HG02678 (cell line): ENCODE measurements at regions not wholly inside any gene's neighbourhood (a gene's known extent, or its start where the extent isn't known, plus 50 kb on each side); places are given as distances from the start of the nearest gene placed in this dataset.
"Not testable (repeated sequence)": the region's sequence is repeated elsewhere in the genome, so short reads cannot be mapped to it uniquely, and the experiment has no call there.

Experiments
- ATAC-seq: cut with Tn5 transposase; IDR thresholded peaks from one replicate; pipeline ENCODE4 v1.9.1; 2021; ENCODE audit warnings: mild to moderate bottlenecking, moderate library complexity; ENCODE audit not compliant: unreplicated experiment

DNA sequence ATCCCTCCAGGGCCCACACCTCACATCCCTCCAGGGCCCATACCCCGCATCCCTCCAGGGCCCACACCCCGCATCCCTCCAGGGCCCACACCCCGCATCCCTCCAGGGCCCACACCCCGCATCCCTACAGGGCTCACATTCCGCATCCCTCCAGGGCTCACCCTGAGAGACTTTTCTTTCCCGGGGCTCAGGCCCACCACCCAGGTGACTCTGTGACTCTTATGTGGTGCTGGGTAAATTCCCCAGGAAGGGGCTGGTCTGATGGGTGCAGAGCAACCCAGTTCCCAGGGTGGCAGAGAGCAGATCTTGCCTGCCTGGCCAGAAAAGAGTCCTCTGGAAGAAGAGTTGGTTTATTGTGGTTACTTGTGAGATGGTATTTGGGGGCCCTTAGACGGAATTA is 290.7 kb downstream of the TCERG1L start:
- ATAC-seq, result no peak

DNA sequence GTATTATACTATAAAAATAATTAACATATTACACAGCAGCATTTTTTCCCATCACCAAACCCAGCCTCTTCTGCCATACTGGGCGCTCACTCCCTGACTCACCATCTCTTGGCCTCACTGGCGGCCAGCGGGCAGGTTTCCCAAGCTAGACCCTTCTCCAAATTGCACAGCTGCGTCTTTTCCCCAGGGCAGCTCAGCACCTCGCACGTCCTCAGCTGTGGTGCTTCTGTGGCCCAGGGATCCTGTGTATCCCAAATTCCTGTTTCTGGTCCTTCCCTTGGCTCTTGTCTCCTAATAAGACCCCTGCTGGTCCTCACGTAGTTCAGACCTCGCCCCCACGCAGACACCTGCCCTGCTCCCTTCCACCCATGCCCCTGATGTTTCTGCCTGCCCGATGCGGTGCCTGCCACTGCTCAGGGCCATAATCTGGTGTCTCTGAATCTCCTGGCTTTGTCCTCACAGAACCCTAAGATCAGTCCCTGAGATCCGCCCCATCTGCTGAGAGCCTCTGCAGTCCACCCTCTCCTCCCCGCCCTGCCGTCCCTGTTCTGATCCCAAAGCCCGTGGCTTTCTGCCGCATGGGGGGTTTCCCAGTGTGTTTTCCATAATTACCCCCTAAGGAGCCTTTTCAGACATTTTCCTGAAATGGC is 290.1 kb downstream of the TCERG1L start:
- ATAC-seq, result no peak

DNA sequence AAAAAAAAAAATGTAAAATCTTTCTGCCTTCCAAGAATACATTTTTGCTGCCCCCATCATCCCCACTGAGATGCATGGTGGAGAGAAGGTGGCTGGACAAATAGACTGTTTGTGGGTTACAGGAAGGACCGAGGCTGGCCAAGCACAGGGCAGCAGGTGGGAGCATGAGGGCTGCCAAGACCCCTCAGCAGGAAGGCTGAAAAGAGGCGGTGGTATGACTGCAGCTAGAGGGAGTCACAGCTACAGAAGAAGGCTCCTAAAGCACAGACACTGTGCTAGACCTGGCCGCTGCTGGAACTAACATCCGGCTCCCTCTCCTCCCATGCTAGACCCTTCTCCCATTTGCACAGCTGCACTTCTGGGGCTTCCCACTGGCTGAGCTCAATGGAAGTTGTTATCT is 289.6 kb downstream of the TCERG1L start:
- ATAC-seq, result no peak

DNA sequence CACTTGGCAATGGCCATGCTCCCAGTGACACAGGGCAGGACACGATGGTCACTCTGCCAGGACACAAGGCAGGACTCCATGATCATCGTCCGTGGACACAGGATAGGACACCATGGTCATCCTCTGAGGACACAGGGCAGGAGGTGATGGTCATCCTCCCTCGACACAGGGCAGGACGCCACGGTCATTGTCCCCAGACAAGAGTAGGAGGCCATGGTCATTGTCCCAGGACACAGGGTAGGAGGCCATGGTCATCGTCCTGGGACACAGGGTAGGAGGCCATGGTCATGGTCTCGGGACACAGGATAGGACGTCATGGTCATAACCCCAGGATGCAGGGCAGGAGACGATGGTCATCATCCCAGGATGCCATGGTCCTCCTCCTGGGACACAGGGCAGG is 289.2 kb downstream of the TCERG1L start:
- no peak for ATAC-seq

DNA sequence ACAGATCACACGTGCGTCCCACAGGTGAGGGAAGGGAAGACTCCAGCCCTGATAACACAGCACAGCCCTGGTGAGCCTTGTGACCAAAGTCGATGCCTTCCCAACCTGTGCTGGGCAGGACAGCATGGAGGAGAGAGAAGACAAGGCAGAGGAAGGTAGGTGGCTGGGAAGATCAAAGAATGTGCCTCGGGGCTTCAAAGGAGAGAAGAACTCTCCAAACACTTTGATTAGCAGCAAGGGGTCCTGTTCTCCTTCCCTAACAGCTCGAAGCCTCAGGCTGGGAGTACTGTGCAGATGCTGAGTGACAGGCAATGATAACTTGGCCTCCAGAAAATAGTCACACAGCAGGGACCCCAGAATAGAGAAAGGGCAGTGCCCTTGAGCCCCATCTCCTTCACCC is 288.5 kb downstream of the TCERG1L start:
- ATAC-seq, result no peak

DNA sequence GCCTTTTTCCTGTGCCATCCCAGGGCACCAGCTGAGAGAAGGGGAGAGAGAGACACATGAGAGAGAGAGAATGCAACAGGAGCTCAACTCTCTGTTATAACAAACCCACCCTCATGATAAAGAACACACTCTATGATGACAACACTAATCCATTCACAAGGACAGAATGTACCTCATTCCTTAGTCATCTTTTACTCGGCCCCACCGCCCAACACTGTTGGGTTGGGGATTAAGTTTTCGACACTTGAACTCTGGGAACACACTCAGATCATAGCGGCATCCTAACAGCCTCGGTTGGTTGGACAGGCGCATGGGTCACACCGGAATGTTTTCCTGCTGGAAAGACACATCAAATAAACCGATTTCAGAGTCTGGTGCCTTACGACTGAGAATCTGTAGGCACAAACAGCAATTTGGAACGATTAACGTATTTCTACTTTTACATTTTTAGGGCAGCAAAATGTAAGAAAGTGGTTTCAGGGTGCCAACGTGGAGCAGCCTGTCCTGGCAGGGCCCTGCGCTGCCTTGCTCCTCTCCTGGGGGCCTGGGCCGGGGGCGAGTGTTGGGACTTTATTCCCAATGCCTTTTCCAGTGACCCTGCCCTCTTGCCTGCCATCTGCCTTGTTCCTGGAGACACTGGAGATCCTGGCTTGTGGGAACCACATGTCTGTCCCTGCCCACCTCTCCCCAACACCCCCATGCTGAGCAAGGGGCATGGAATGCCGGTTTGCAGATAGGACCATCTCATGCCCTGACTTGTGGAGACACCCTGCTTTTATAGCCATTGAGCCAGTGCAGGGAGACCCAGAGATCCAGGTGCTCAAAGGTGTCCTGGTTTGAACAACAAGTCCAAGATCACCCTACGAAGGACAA is 287.0 kb downstream of the TCERG1L start:
- no peak for ATAC-seq

DNA sequence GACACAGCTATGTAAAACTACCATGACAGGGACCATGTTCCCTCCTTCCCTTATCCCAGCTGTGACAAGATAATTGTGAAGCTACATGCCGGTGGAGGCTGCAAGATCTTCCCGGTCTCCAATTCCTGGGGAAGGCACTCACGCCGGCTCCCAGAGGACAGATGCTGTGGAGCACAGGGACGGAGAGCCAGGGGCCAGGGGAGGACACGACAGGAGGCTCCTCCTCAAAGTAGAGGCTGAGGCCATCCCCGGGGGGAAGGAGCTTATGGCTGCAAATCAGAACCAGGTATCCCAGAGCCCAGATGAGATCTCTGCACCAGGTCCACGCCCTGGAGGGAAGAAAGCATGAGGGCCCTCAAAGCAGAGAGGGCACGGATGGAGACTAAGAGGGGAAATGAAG is 286.2 kb downstream of the TCERG1L start:
- no peak for ATAC-seq

DNA sequence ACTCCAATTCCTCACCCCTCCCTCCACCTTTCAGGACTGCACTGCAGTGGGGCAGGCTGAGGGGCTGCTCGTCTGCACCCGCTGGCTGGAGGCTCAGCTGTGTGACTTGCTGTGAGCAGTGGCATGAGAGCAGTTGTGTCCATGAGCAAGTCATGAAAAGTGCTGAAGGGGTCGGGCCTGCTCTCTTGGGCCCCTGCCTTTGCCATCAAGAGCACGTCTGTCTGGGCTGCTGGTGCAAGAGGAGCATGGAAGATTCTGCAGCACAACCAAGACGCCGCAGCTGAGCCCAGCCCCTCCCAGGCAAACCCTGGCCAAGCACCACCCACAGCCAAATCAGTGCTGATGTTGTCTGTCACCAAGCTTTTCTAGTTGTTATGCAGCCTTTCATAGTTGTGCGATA is 284.3 kb downstream of the TCERG1L start:
- no peak for ATAC-seq

DNA sequence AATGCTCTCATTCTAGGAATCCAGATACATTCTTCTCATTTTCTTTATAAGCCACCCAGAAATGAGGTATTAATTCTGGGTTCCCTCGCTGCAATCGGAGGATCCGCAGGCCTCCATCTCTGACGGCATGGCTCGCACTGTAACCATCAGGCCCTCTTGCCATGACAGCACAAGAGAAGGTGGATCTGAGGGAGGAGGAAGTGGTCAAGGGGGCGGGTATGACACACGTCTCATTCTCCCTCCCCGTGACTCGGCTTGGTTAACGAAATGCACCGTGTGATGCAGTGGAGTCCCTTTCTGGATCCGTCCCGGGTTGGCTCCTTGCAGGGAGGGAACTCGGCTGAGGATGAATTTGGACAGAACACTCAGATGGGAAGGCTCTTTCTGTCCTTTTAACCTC is 280.2 kb downstream of the TCERG1L start:
- ATAC-seq, result no peak

DNA sequence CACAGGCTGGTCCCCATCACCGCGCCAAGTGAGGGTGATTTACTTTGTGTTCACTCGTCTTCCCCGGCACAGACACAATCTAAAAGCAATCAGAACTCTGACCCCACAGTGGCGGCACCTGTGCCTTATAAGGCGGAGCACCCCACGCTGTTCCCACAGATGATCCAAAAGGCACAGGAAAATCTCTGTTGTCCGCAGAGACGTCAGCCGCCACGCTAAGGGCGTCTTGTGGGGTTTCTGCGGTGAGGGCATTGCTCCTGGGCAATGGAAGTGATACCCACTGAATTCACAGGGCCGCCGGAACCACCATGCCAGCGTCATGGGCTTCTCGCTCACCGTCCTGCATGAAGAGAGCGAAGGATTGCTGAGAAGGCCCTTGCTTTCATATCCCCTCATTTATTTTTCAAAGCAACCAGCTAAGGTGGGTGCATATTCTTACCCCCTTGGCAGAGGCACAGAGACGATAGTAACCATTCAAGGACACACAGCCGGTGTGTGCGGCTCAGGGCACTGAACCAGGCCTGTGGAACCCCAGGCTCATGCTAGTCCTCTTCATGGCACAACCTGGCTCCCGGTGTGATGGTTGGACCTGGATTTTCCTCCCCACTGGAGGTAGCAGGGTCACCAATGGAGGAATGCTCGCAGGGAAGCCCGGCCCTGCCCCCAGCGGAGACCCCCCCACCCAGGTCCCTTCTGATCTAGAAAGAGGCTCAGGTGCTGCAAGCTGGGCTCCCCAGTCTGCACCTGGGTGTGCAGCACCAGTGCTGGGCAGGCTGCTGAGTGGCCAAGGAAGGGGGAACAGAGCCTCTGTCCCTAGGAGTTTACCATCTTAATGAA is 279.0 kb downstream of the TCERG1L start:
- no peak for ATAC-seq

DNA sequence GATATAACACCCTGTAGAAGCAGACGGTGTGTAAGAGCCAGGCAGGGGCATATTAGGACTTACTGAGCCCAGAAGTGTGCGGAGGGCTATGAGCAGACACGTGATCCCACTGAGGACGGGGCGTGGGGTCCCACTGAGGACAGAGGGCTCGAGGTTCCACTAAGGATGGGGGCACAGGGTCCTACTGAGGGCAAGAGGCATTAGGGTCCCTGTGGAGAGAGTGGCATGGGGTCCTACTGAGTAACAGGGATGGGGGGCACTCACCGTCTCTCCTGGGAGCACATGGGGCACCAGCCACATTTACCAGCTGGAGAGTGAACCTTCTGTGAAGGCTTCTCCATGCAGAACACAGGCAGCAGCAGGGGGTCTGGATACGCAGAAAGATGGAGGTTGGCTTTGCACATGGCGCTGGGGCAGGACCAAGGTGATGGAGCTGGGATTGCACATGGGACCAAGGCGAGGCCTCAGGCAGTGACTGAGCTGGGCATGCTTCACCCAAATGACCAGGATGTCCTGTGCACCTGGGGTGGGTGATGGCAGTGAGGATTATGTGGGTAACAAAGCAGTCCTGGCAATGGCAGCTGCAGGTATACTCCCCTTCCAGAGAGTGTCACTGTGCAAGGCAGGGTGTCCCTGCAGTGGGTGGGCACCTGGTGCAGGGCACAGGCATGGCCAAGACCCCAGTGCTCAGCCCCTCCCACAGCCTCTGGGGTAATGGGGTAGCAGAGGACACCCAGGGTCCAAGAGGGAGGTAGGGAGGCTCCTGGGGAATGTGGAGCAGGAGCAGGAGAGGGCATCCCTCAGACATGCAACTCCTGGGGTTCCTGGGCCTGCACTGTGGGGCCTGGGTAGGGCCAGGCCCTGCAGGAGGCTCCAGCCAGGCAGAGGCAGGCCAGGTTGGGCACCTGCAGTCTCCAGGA is 278.1 kb downstream of the TCERG1L start:
- ATAC-seq, result no peak

DNA sequence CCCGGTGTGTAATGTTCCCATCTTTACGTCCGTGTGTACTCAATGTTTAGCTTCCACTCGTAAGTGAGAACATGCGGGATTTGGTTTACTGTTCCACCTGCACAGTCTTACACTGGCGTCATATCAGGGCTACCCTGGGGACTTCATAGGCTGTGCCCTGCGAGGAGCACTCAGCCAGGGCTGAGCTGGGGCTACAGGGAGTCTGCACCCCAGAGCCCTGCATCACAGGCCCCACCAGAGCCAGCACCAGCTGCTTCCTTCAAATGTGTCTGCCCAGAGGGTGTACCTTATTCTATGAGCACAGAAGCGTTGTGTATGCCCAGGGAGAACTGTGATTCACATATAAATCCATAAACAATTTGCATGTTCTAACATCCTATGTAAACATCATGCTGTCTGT is 277.1 kb downstream of the TCERG1L start:
- ATAC-seq, result no peak

DNA sequence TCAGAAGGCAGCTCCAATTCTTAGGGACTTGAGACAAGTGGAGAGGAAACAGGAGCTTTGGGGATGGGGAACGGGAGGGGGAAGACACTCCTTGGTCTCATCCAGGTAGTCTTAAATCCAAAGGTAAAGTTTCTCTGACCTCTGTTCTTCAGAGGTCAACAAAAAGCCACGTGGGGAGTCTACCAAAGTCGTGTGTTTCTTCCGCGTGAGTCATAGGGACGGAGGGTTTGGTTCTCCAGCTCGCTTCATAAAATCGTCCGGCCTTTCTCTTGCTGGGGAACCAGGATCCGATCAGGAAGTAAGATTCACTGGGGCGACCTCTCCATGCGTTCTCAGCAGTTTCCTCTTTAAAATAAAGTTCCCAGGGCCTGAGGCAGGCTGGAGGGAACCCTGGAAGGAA is 275.7 kb downstream of the TCERG1L start:
- ATAC-seq, result no peak

DNA sequence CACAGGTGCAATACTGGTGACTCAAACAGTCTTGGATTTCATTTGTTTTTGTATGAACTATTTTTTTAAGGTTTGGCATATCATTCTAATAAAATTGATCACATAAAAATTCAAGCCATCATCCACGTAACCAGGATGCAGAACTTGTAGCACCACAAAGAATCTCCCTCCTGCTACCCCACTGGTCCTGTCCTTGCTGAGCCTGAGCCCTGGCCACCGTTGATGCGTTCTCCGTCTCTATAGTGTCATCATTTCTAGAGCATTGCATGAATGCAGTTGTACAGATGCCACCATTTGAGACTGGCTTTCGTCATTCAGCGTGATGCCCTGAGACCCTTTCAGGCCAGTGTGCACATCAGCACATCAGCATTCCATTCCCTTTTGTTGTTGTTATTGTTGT is 273.5 kb downstream of the TCERG1L start:
- no peak for ATAC-seq

DNA sequence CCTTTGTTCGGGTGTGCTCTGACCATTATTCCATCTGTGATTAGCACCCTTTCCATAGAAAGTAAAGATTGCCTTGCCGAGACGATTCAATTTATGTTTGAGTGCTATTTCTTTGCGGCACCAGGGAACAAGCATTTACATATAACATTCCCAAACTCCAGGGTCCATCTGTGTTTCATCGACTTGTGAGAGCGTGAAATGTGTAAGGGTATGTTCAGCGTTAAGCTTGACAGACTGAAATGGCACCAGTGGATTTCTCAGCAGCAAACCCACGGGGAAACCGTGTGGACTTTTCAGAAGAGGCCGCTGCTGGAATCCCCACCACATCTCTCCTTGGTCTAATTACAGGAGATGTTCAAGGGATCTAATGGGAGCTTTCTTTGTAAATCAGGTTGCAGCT is 270.5 kb downstream of the TCERG1L start:
- ATAC-seq, result no peak

DNA sequence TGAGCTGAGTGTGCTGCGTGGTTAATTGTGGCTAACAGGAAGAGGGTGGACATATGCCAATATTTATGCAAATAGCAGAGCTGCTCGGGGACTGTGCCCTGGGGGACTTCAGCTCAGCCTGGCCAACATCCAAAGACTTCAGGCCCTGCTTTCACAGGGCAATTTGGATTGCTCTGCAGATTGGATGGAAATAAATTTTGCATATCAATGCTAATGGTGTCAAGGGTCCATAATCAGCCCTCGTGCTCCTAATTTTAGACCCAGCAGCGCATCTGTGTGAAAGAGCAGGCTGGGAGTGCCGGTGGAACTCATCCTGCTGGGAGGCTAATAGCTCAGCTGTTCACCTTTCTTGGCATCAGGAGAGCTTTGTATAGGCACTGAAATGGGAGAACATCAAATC is 270.1 kb downstream of the TCERG1L start:
- no peak for ATAC-seq

DNA sequence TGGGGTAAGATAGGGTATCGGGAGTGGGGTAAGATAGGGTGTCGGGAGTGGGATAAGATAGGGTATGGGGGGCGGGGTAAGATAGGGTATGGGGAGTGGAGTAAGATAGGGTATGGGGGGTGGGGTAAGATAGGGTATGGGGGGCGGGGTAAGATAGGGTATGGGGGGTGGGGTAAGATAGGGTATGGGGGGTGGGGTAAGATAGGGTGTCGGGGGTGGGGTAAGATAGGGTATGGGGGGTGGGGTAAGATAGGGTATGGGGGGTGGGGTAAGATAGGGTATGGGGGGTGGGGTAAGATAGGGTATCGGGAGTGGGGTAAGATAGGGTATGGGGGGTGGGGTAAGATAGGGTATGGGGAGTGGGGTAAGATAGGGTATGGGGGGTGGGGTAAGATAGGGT is 269.5 kb downstream of the TCERG1L start:
- not testable (repeated sequence) for ATAC-seq
